HL-60 (cell line): ENCODE measurements at regions not wholly inside any gene's neighbourhood (a gene's known extent, or its start where the extent isn't known, plus 50 kb on each side); places are given as distances from the start of the nearest gene placed in this dataset.

Experiments used
- CTCF ChIP-seq: IDR thresholded peaks from one replicate; pipeline ENCODE4 v1.5.1; 2011; ENCODE audit warnings: low read length, control low read depth, inconsistent platforms; ENCODE audit not compliant: insufficient read depth
- POLR2AphosphoS5 ChIP-seq: IDR thresholded peaks from 2 replicates; pipeline ENCODE4 v1.6.1; 2012; ENCODE audit warnings: low read depth
- REST ChIP-seq: IDR thresholded peaks from 2 replicates; pipeline ENCODE4 v1.6.1; 2012; ENCODE audit warnings: low read depth; ENCODE audit not compliant: insufficient replicate concordance
- SPI1 ChIP-seq: IDR thresholded peaks from 2 replicates; pipeline ENCODE4 v1.6.1; 2012; ENCODE audit warnings: low read depth, mild to moderate bottlenecking, borderline replicate concordance

- no peak for TF ChIP-seq CTCF
- no peak for TF ChIP-seq REST
- no peak for TF ChIP-seq SPI1
- no peak for TF ChIP-seq POLR2AphosphoS5
Measured at GRCh38 chr14:32011225-32011624, 65.9 kb upstream of the ARHGAP5 start.
